ENCODE measurements at regions not wholly inside any gene's neighbourhood (a gene's known extent, or its start where the extent isn't known, plus 50 kb on each side); places are given as distances from the start of the nearest gene placed in this dataset.

- no peak for DNase-seq
Observed at GRCh38 chr17:73991260-73991659, 212.2 kb upstream of the RPL38 start.

- no peak for DNase-seq
Observed at GRCh38 chr17:73994946-73995345, 208.5 kb upstream of the RPL38 start.

- DNase-seq: no peak
Observed at GRCh38 chr17:73997059-73997458, 206.4 kb upstream of the RPL38 start.

- no peak for DNase-seq
Observed at GRCh38 chr17:73998249-73998648, 205.2 kb upstream of the RPL38 start.

- DNase-seq: peak; percentile 69
Observed at GRCh38 chr17:73998653-73999645, 204.5 kb upstream of the RPL38 start.

DNA sequence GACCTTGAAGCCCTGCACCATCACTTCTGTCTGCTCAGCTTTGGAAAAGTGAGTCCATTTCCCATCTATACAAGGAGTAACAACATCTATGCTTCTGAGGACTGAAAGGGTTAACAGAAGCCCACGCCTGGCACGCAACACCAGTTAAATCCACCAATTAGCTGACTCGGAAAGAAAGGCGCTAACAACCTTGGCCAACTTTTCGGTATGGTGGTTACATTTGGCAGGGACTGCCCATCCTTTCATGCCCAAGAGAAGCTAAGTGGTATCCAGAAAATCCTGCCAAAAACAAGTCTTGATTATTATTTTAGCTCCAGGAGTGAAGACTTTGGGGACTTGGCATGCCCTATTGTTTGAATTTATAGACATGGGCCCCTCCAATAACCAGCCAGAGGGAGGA, 202.3 kb upstream of the RPL38 start:
- no peak for DNase-seq

GRCh38 chr17:74002241-74002640, 201.2 kb upstream of the RPL38 start:
- no peak for DNase-seq

GRCh38 chr17:74004056-74004455, 199.4 kb upstream of the RPL38 start:
- DNase-seq: no peak

GRCh38 chr17:74005790-74006189, 197.7 kb upstream of the RPL38 start:
- DNase-seq: no peak

DNA sequence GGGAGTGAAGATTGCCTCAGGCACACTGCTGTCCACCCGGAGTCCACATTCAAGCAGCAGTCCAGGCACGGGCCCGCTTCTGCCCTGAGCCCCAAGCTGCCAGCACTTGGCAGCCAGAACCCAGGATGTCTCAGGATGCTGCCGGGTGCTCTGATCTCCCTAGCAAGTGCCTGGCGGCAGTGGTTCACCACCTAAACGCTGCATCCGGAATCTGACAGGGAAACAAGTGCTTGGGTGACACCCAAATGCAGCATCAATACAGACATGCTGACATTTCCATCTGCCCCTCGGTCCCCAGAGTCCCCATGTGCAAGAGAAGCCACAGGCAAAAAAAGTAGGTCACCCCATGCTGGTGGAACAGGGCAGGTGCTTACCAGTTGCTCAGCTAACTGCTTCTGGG, 197.1 kb upstream of the RPL38 start:
- no peak for DNase-seq

DNA sequence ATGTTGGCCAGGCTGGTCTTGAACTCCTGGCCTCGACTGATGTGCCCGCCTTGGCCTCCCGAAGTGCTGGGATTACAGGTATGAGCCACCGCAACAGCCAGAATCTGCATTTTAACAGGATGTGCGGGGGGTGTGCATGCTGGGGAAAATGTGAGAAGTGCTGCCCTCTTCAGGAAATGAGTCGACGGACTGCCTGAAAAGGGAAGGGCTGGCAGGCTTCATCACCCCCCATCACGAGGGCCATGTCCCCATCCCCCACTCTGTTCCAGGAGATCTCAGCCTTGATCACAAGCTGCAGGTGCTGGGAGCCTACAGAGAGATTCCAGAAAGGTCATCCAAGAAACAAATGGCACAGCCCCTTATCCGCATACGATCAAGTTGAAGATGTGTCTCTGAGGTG, 195.3 kb upstream of the RPL38 start:
- DNase-seq: peak; percentile 80

DNA sequence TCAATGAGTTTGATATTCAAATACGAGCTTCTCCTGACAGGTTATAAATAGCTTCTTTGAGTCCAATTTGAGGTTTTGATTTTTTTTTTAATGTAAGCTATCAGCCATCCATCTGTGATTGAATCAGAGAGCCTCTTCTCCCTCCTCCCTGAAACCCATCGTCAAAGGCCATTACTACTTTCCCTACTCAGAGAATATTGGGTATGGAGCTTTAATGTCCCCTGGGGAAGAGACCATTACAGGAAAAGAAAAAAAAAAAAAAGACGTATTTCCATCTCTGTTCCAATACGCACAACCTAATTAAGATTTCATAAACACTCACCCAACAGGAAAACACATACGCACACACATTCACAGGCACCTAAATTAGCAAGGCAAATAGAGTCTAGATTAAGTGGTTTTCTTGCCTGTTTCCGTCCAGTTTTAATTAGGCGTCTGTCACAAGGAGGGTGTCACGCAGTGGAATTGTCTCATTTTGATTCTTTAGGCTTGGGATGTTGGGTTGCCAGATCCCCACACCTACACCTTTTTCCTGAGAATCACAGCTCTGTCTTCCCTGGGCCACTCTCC, 194.3 kb upstream of the RPL38 start:
- DNase-seq: no peak

DNA sequence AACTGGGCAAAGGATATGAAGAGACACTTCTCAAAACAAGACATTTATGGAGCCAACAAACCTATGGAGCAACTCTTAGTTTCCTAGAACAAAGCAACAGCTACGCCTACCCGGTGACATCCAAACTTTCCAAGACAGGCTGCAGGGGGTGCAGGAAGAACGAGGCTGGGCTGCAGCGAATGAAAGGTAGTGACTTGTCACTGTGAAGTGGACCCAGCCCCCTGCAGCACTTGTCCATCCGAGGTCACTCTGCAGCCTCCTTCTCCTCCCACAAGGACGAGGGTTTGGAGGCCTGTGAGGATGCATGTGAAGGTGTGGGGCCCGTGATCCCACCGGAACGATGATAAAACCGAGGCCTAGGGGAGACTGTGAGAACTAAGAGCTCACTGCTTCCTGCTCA, 192.6 kb upstream of the RPL38 start:
- peak; percentile 28 for DNase-seq

DNA sequence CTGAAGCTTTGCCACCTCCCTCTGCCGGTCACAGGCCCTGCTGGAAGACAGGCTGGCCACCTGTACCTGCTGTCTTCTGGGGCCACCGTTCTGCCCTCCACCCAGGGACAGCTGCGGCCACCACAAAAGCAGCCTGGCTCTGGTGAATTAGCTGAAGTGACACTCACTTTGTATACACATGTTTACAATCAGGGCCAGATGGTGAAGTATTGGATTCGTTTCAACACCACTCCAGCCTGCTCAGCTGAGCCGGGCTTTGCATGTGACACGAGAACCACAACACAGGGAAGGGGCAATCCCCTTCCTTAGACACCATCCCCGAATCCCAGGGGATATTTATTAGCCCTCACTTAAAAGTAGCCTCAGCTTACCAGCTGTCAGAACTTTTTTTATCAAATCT, 191.5 kb upstream of the RPL38 start:
- DNase-seq: peak; percentile 96

DNA sequence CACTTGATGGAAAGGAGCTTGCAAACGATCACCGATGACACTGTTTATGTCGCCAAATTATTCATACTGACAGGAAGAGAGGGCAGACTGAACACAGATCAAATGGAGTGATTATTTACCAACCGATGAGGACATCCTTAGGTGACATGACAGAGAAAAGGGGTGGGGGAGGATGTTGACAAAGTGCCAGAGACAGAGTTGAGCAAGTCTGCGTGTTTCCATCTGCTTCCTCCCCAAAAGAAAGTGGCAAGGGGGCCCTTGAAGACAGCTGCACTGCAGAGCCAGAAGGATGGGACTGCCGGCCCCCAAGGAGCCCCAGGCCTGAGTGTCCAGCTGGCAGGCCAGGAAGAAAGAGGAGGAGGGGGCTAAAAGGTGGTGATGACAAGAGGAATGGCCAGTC, 191.0 kb upstream of the RPL38 start:
- peak; percentile 66 for DNase-seq

DNA sequence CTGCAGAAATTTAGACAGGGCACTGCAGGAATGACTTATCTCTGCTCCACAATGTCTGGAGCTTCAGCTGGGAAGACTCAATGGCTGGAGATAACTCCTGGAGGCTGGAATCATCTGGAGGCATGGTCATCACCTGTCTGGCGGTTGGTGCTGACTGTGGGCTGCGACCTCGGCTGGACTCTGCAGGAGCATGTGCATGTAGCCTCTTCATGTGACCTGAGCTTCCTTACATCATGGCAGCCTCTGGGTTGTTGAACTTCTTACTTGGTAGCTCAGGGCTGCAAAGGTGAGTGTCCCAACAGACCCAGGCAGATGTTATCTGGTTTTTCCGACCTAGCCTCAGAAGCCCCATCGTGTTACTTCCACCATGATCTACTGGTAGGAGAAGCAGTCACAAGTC, 188.2 kb upstream of the RPL38 start:
- DNase-seq: no peak

DNA sequence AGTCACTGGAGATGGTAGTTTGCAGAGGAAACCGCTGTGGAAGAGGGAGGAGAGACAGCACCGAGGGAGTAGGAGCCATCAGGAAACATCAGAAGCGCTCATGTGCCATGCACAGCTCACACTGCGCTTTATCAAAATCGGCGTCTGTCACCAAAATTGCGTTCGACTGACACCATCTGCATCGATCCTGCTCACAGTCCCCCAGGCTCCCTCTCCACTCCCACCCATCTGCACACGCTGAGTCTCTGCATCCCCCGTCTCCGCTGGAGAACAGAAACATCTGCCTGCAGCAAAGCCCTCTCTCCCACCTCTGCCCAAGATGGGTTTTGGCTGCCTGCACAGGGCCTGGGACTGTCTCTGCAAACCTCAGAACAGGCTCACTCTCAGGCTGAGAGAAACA, 187.5 kb upstream of the RPL38 start:
- DNase-seq: no peak

DNA sequence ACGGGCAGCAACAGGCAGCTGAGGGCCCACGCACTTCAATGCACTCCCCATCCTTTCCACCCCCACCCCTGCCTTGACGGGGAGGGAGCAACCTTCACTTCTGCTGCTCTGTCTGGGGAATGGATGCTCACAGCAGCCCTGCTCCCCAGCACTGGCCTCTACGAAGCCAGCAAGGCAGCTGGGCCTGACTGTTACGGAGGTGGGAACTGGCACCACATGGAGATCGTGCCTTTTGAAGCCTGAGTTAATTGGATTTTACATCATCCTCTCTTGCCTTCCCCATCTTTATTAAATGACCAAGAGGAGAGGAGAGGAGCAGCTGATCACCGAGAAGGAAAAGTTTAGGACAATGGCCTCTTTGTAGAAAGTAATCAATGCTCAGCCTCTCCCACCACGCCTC, 187.0 kb upstream of the RPL38 start:
- DNase-seq: no peak

DNA sequence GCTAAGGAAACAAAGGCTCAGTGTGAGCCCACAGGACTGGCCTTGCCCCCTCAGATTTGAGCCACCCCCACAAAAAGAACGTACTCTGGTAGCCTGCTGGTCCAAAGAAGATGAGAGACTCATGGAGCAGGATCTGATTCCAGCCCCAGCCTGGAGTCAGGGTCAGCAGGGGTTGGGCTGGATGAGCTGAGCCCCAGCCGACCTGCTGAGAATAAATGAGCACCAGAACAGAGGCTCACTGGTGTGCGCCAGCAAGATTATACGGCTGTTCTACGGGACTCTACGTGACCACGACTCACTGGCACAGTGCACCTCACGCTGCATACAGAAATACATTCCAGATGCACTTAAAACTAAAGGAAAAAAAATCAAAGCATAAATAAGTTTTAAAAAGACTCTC, 186.0 kb upstream of the RPL38 start:
- no peak for DNase-seq

DNA sequence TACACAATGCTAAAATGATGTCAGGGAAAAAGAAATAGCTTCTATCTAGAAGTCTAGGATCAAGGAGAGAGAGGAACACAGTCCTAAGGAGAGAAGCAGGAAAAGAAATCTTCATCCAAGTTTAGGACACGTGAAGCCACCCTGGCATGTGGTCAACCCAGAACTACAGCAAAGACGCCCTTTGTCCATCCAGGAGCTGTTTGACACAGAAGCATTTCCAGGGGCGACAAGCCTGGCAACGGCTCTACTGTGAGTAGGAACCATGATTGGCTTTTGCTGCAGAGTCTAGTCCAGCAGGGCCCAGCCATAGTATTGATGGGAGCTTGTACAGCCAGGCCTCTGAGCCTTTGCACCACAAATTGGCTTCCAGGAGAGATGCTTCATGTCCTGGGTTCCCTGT, 185.4 kb upstream of the RPL38 start:
- DNase-seq: no peak

DNA sequence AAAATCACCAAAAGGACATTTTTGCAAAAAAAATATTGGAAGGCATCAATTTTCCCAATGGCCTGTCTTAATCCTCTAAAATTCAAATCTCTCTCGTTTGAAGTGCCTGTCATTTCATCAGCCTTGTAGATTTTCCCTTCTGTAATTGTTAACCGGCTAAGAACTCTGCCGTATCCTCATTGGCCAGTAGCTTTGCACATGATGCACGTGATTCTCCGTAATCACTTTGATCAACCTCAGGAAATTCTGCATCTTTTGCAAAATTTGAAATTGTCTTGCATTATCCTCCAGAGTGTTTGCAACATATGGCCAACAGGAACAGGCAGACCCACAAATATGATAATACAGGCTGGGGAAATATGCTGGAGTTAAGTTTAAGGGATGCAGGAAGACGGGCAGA, 184.2 kb upstream of the RPL38 start:
- no peak for DNase-seq

- DNase-seq: no peak
Observed at GRCh38 chr17:74019860-74020259, 183.6 kb upstream of the RPL38 start.

GRCh38 chr17:74020522-74020921, 183.0 kb upstream of the RPL38 start:
- no peak for DNase-seq

DNA sequence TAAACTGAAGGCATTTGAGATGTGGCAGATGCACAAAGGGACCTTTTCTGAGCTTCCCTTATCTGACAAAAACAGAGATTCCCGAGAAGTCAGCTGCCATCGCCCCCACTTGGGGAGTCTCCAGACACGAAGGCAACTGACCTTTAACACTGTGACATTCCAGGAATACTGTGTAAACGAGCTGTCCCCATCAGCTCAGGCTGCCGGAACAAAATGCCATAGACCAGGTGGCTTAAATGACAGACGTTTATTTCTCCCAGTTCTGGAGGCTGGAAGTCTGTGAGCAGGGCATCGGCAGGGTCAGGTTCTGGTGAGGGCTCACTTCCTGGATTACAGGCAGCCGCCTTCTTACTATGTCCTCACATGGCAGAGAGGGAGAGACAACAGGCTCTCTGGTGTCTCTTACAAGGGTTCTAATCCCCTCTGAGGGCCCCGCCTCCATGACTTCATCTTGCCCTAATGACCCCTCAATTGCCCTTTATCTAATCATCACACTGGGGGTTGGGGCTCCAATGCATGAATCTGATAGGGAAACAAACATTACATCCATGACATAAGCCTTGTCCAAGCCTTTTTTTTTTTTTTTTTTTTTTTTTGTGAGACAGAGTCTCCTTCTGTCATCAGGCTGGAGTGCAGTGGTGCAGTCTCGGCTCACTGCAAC, 178.5 kb upstream of the RPL38 start:
- DNase-seq: no peak
